BLaER1 (cell line): ENCODE measurements at regions not wholly inside any gene's neighbourhood (a gene's known extent, or its start where the extent isn't known, plus 50 kb on each side); places are given as distances from the start of the nearest gene placed in this dataset.

ENCODE experiments used
- H3K27ac ChIP-seq: shearing (Covaris generic); formaldehyde crosslinking; 2 replicates; pipeline ENCODE4 v1.8.1; 2022
- H3K27me3 ChIP-seq: shearing (Covaris generic); formaldehyde crosslinking; 2 replicates; pipeline ENCODE4 v1.8.1; 2022
- H3K36me3 ChIP-seq: shearing (Covaris generic); formaldehyde crosslinking; 2 replicates; pipeline ENCODE4 v1.8.1; 2022
- H3K4me1 ChIP-seq: shearing (Covaris generic); formaldehyde crosslinking; 2 replicates; pipeline ENCODE4 v1.8.1; 2022
- H3K4me2 ChIP-seq: shearing (Covaris generic); formaldehyde crosslinking; 2 replicates; pipeline ENCODE4 v1.8.1; 2022
- H3K4me3 ChIP-seq: shearing (Covaris generic); formaldehyde crosslinking; 2 replicates; pipeline ENCODE4 v1.8.1; 2022
- H3K9ac ChIP-seq: shearing (Covaris generic); formaldehyde crosslinking; 2 replicates; pipeline ENCODE4 v1.8.1; 2022
- H3K9me3 ChIP-seq: shearing (Covaris generic); formaldehyde crosslinking; 2 replicates; pipeline ENCODE4 v1.8.1; 2022
- H4K20me1 ChIP-seq: shearing (Covaris generic); formaldehyde crosslinking; 2 replicates; pipeline ENCODE4 v1.8.1; 2022
- Cebpa-rat ChIP-seq: shearing (Covaris generic); IDR thresholded peaks from 2 replicates; pipeline ENCODE4 v1.8.1; 2022

GRCh38 chr7:20971219-20971618 lies 184.5 kb upstream of the SP8 start:
- Histone ChIP-seq H3K9me3 (no peaks in the 10 kb centered on the region), H3K36me3 (no peaks in the 10 kb centered on the region), H3K4me3 (no peak overlapping the region), H3K27me3 (no peaks in the 10 kb centered on the region), H3K4me1 (no peaks in the 10 kb centered on the region), H3K4me2 (no peak overlapping the region), H4K20me1 (no peaks in the 10 kb centered on the region), H3K27ac (no peak overlapping the region), H3K9ac (no peak overlapping the region)
- TF ChIP-seq Cebpa-rat: no peak

GRCh38 chr7:20980232-20980631 lies 193.5 kb upstream of the SP8 start:
- Histone ChIP-seq H3K4me1 (no peaks in the 10 kb centered on the region), H4K20me1 (no peaks in the 10 kb centered on the region), H3K4me2 (no peak overlapping the region), H3K9me3 (no peaks in the 10 kb centered on the region), H3K27me3 (no peaks in the 10 kb centered on the region), H3K9ac (no peak overlapping the region), H3K27ac (no peak overlapping the region), H3K4me3 (no peak overlapping the region), H3K36me3 (no peaks in the 10 kb centered on the region)
- no peak for TF ChIP-seq Cebpa-rat

- Histone ChIP-seq H4K20me1 (no peaks in the 10 kb centered on the region), H3K9ac (no peak overlapping the region)
- TF ChIP-seq Cebpa-rat: no peak
Measured at GRCh38 chr7:20980668-20981264, 194.1 kb upstream of the SP8 start.

GRCh38 chr7:20988340-20988739 lies 201.7 kb upstream of the SP8 start:
- H3K4me3 ChIP-seq: no peak overlapping the region
- H3K27me3 ChIP-seq: no peaks in the 10 kb centered on the region
- no peaks in the 10 kb centered on the region for H3K36me3 ChIP-seq
- H3K4me2 ChIP-seq: no peak overlapping the region
- H3K27ac ChIP-seq: no peak overlapping the region
- no peak for TF ChIP-seq Cebpa-rat
- no peak overlapping the region for H3K9ac ChIP-seq
- H3K4me1 ChIP-seq: peaks cover 7% of the 10 kb centered on the region; the same call in 1 of the 2 replicates
- H3K9me3 ChIP-seq: peaks cover 4% of the 10 kb centered on the region
- no peaks in the 10 kb centered on the region for H4K20me1 ChIP-seq

More at GRCh38 chr7:20980668-20981264, 194.1 kb upstream of the SP8 start:
- no peaks in the 10 kb centered on the region for H3K4me1 ChIP-seq
- H3K36me3 ChIP-seq: no peaks in the 10 kb centered on the region
- H3K4me2 ChIP-seq: no peak overlapping the region
- no peak overlapping the region for H3K27ac ChIP-seq
- no peaks in the 10 kb centered on the region for H3K27me3 ChIP-seq
- H3K4me3 ChIP-seq: no peak overlapping the region
- H3K9me3 ChIP-seq: no peaks in the 10 kb centered on the region

- H3K27me3 ChIP-seq: no peaks in the 10 kb centered on the region
- peaks cover 6% of the 10 kb centered on the region for H3K9me3 ChIP-seq
- no peak overlapping the region for H3K4me2 ChIP-seq
- no peak overlapping the region for H3K27ac ChIP-seq
- H3K36me3 ChIP-seq: no peaks in the 10 kb centered on the region
- no peaks in the 10 kb centered on the region for H4K20me1 ChIP-seq
- H3K4me3 ChIP-seq: no peak overlapping the region
- peaks cover 7% of the 10 kb centered on the region; the same call in 1 of the 2 replicates for H3K4me1 ChIP-seq
- TF ChIP-seq Cebpa-rat: no peak
- H3K9ac ChIP-seq: no peak overlapping the region
Measured at GRCh38 chr7:20991544-20991943, 204.9 kb upstream of the SP8 start.

GRCh38 chr7:20993693-20994092 lies 207.0 kb upstream of the SP8 start:
- TF ChIP-seq Cebpa-rat: no peak
- no peaks in the 10 kb centered on the region for H4K20me1 ChIP-seq
- H3K27me3 ChIP-seq: no peaks in the 10 kb centered on the region
- H3K27ac ChIP-seq: no peak overlapping the region
- peaks cover 6% of the 10 kb centered on the region for H3K9me3 ChIP-seq
- H3K4me1 ChIP-seq: peaks cover 7% of the 10 kb centered on the region; the same call in 1 of the 2 replicates
- H3K4me2 ChIP-seq: no peak overlapping the region
- no peaks in the 10 kb centered on the region for H3K36me3 ChIP-seq
- no peak overlapping the region for H3K9ac ChIP-seq
- no peak overlapping the region for H3K4me3 ChIP-seq

- no peak for TF ChIP-seq Cebpa-rat
- H3K4me2 ChIP-seq: no peak overlapping the region
- H3K36me3 ChIP-seq: no peaks in the 10 kb centered on the region
Measured at GRCh38 chr7:20998309-20998708, 211.6 kb upstream of the SP8 start.

GRCh38 chr7:21011153-21011552 lies 224.5 kb upstream of the SP8 start:
- no peak for TF ChIP-seq Cebpa-rat
- no peaks in the 10 kb centered on the region for H3K9me3 ChIP-seq
- H3K9ac ChIP-seq: no peak overlapping the region
- H4K20me1 ChIP-seq: no peaks in the 10 kb centered on the region
- no peaks in the 10 kb centered on the region for H3K36me3 ChIP-seq
- H3K4me3 ChIP-seq: no peak overlapping the region
- no peak overlapping the region for H3K27ac ChIP-seq
- H3K4me2 ChIP-seq: no peak overlapping the region
- H3K27me3 ChIP-seq: no peaks in the 10 kb centered on the region
- H3K4me1 ChIP-seq: no peaks in the 10 kb centered on the region

More at GRCh38 chr7:20998309-20998708, 211.6 kb upstream of the SP8 start:
- Histone ChIP-seq H3K4me3 (no peak overlapping the region), H3K9me3 (peaks cover 9% of the 10 kb centered on the region), H3K9ac (no peak overlapping the region), H4K20me1 (no peaks in the 10 kb centered on the region), H3K4me1 (no peaks in the 10 kb centered on the region), H3K27me3 (no peaks in the 10 kb centered on the region), H3K27ac (no peak overlapping the region)

GRCh38 chr7:21013765-21014539 lies 227.3 kb upstream of the SP8 start:
- no peaks in the 10 kb centered on the region for H3K27me3 ChIP-seq
- H3K36me3 ChIP-seq: no peaks in the 10 kb centered on the region
- no peaks in the 10 kb centered on the region for H3K4me1 ChIP-seq
- H3K4me2 ChIP-seq: no peak overlapping the region
- no peaks in the 10 kb centered on the region for H3K9me3 ChIP-seq
- H4K20me1 ChIP-seq: no peaks in the 10 kb centered on the region
- TF ChIP-seq Cebpa-rat: no peak
- H3K4me3 ChIP-seq: no peak overlapping the region
- H3K27ac ChIP-seq: no peak overlapping the region
- H3K9ac ChIP-seq: no peak overlapping the region

GRCh38 chr7:21020667-21021066 lies 234.0 kb upstream of the SP8 start:
- no peak overlapping the region for H3K4me2 ChIP-seq
- H3K4me1 ChIP-seq: no peaks in the 10 kb centered on the region
- H3K9ac ChIP-seq: no peak overlapping the region
- H3K27me3 ChIP-seq: no peaks in the 10 kb centered on the region
- H3K27ac ChIP-seq: no peak overlapping the region
- no peak for TF ChIP-seq Cebpa-rat
- H3K9me3 ChIP-seq: no peaks in the 10 kb centered on the region
- H3K4me3 ChIP-seq: no peak overlapping the region
- no peaks in the 10 kb centered on the region for H3K36me3 ChIP-seq
- no peaks in the 10 kb centered on the region for H4K20me1 ChIP-seq
